ENCODE measurements at regions not wholly inside any gene's neighbourhood (a gene's known extent, or its start where the extent isn't known, plus 50 kb on each side); places are given as distances from the start of the nearest gene placed in this dataset.

- no peak for TF ChIP-seq POLR2A (IDR thresholded peaks at IDR 0.05)
- TF ChIP-seq, protein P1, sequence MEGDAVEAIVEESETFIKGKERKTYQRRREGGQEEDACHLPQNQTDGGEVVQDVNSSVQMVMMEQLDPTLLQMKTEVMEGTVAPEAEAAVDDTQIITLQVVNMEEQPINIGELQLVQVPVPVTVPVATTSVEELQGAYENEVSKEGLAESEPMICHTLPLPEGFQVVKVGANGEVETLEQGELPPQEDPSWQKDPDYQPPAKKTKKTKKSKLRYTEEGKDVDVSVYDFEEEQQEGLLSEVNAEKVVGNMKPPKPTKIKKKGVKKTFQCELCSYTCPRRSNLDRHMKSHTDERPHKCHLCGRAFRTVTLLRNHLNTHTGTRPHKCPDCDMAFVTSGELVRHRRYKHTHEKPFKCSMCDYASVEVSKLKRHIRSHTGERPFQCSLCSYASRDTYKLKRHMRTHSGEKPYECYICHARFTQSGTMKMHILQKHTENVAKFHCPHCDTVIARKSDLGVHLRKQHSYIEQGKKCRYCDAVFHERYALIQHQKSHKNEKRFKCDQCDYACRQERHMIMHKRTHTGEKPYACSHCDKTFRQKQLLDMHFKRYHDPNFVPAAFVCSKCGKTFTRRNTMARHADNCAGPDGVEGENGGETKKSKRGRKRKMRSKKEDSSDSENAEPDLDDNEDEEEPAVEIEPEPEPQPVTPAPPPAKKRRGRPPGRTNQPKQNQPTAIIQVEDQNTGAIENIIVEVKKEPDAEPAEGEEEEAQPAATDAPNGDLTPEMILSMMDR (IDR thresholded peaks at IDR 0.05), result no peak
These were observed 1981.3 kb upstream of the IGFBP7 start for GRCh38 chr4:59091146-59092142.

Data from tibial nerve (tissue), 3 donors.